UCSD-AML1 (cell line): ENCODE measurements at regions not wholly inside any gene's neighbourhood (a gene's known extent, or its start where the extent isn't known, plus 50 kb on each side); places are given as distances from the start of the nearest gene placed in this dataset.
A peak's percentile ranks its signal among the peaks of the same experiment; 100 is the strongest.
"Not testable (repeated sequence)": the region's sequence is repeated elsewhere in the genome, so short reads cannot be mapped to it uniquely, and the experiment has no call there.

Experiments
- DNase-seq: peaks from one replicate; lab custom pipeline; 2025; ENCODE audit not compliant: unreplicated experiment; lab: John Stamatoyannopoulos, UW

GRCh38 chr10:3281941-3282673 is 109.5 kb upstream of the PITRM1 start:
- no peak for DNase-seq

GRCh38 chr10:3278771-3279170 is 106.2 kb upstream of the PITRM1 start:
- no peak for DNase-seq

- no peak for DNase-seq
Observed at GRCh38 chr10:3277566-3277965, 105.0 kb upstream of the PITRM1 start.

- DNase-seq = no peak
Observed at GRCh38 chr10:3274414-3274813, 101.8 kb upstream of the PITRM1 start.

- DNase-seq = no peak
Observed at GRCh38 chr10:3273966-3274365, 101.4 kb upstream of the PITRM1 start.

- DNase-seq = no peak
Observed at GRCh38 chr10:3272300-3272699, 99.7 kb upstream of the PITRM1 start.

GRCh38 chr10:3271354-3272115 is 99.0 kb upstream of the PITRM1 start:
- DNase-seq = no peak

GRCh38 chr10:3270577-3271316 is 98.2 kb upstream of the PITRM1 start:
- DNase-seq = no peak

GRCh38 chr10:3268025-3268424 is 95.4 kb upstream of the PITRM1 start:
- no peak for DNase-seq

- no peak for DNase-seq
Observed at GRCh38 chr10:3265088-3265487, 92.5 kb upstream of the PITRM1 start.

- DNase-seq = peak; percentile 31
Observed at GRCh38 chr10:3264161-3264761, 91.7 kb upstream of the PITRM1 start.

GRCh38 chr10:3263747-3264146 is 91.2 kb upstream of the PITRM1 start:
- no peak for DNase-seq

- DNase-seq = no peak
Observed at GRCh38 chr10:3263082-3263481, 90.5 kb upstream of the PITRM1 start.

GRCh38 chr10:3261921-3262320 is 89.3 kb upstream of the PITRM1 start:
- no peak for DNase-seq

- DNase-seq = no peak
Observed at GRCh38 chr10:3260066-3260834, 87.7 kb upstream of the PITRM1 start.

GRCh38 chr10:3259499-3259898 is 86.9 kb upstream of the PITRM1 start:
- no peak for DNase-seq

- no peak for DNase-seq
Observed at GRCh38 chr10:3258394-3258793, 85.8 kb upstream of the PITRM1 start.

- DNase-seq = no peak
Observed at GRCh38 chr10:3255616-3256015, 83.0 kb upstream of the PITRM1 start.

- no peak for DNase-seq
Observed at GRCh38 chr10:3255075-3255474, 82.5 kb upstream of the PITRM1 start.

GRCh38 chr10:3253974-3254373 is 81.4 kb upstream of the PITRM1 start:
- DNase-seq = not testable (repeated sequence)

GRCh38 chr10:3251172-3251571 is 78.6 kb upstream of the PITRM1 start:
- DNase-seq = no peak
